SH-SY5Y (cell line): ENCODE measurements at regions not wholly inside any gene's neighbourhood (a gene's known extent, or its start where the extent isn't known, plus 50 kb on each side); places are given as distances from the start of the nearest gene placed in this dataset.

Experiments used
- GATA2 ChIP-seq: IDR thresholded peaks from 2 replicates; pipeline ENCODE4 v1.6.1; 2011; ENCODE audit warnings: mild to moderate bottlenecking, low read depth, low read length
- GATA3 ChIP-seq: IDR thresholded peaks from 2 replicates; pipeline ENCODE4 v1.6.1; 2011; ENCODE audit warnings: low read depth, mild to moderate bottlenecking, low read length, moderate library complexity

GRCh38 chr17:77560381-77560780 lies 398.1 kb upstream of the TNRC6C start:
- TF ChIP-seq GATA2 (no peak), GATA3 (no peak)
